Adrenal gland (tissue), 9 donors: ENCODE measurements at regions not wholly inside any gene's neighbourhood (a gene's known extent, or its start where the extent isn't known, plus 50 kb on each side); places are given as distances from the start of the nearest gene placed in this dataset.

Experiments used
- DNase-seq, 7 donors: peaks; one replicate each; pipeline ENCODE4 v3.0.0-alpha.2; 2019 to 2020
- H3K27ac ChIP-seq, 5 donors: fragments of 200-600 bp; sonication (generic) in 4 of 5; 1 replicate in 3 of 5; 2 replicates in 2 of 5; pipeline versions ENCODE4 v1.5.1 to v1.8.0; 2016 to 2020; ENCODE audit warnings: mild to moderate bottlenecking in 1 of 5
- H3K27me3 ChIP-seq: fragments of 200-600 bp; 2 replicates; pipeline ENCODE4 v1.8.0; 2021
- H3K36me3 ChIP-seq, 2 donors: fragments of 200-600 bp; replicated peaks in 1 of 2; 1 replicate in 1 of 2; 2 replicates in 1 of 2; pipeline versions ENCODE4 v1.5.1 to v1.8.0; 2018 to 2022
- H3K4me1 ChIP-seq, 2 donors: fragments of 200-600 bp; replicated peaks in 1 of 2; 1 replicate in 1 of 2; 2 replicates in 1 of 2; pipeline versions ENCODE4 v1.5.1 to v1.8.0; 2018 to 2021
- H3K4me3 ChIP-seq, 4 donors: fragments of 200-600 bp; sonication (generic) in 3 of 4; one replicate each; pipeline ENCODE4 v1.5.1; 2016 to 2018
- H3K9me3 ChIP-seq, 3 donors: fragments of 200-600 bp; sonication (generic) in 1 of 3; replicated peaks in 1 of 3; 1 replicate in 2 of 3; 2 replicates in 1 of 3; pipeline versions ENCODE4 v1.5.1 to v1.8.0; 2016 to 2021
- POLR2A ChIP-seq, 2 donors: fragments of 450-650 bp; IDR thresholded peaks; one replicate each; pipeline ENCODE4 v1.6.1; 2017; ENCODE audit warnings: antibody characterized with exemption in 2 of 2, mild to moderate bottlenecking in 2 of 2, moderate library complexity in 1 of 2
- WGBS, 4 donors: extraction: QIAGEN DNeasy Blood & Tissue Kit in 2 of 4; methylation state at CpG; one replicate each; pipeline versions ENCODE4 v1.1.5 to v1.1.7; 2013 to 2017; 5-methylcytosine and 5-hydroxymethylcytosine counted together
- intact Hi-C, 2 donors: fragments of 100-400 bp; cut with DNase I; formaldehyde crosslinking; loops; one replicate each; pipeline versions ENCODE4 v1.14.1 to v1.15.0; 2022 to 2023
- TF ChIP-seq, protein P1 (sequence below), 6 experiments: fragments of 450-650 bp in 4 of 6; fragments of 200-600 bp in 2 of 6; sonication (generic) in 1 of 6; IDR thresholded peaks; 1 replicate in 5 of 6; 2 replicates in 1 of 6; pipeline versions ENCODE4 v1.5.1 to v1.8.0; 2016 to 2021; ENCODE audit warnings: antibody characterized with exemption in 6 of 6, mild to moderate bottlenecking in 2 of 6, moderate library complexity in 1 of 6
- donor health status: healthy with polysubstance abuse.
- donor health status: Bipolar disorder and iron deficiency.
- donor health status: DM: yes; HTN: yes; CAD: no.
- donor health status: DM: no; HTN: no; CAD: no.
- donor health status: DM: no; HTN: no; CAD: no.

DNA sequence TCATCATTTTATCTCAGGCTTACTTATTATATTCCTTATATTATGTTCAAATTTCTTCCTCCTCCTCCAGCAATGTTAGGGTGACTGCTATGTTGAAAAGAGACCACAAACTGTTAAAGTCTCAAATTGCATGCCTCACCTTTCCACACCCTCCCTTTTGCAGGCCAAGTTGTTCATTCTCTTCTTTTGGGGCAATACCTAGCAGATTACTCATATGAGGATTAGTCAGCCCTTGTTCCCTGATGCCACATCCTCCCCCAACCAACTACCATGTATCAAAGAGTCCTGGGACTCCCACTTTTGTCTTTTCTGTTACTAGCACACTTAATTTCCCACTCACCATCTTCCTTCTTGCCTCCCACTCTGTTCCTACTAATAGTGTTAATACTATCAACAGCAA is 434.7 kb downstream of the BCKDHB start:
- intact Hi-C loops: no loop called here
- no peaks in the 10 kb centered on the region for H3K36me3 ChIP-seq
- no peak for DNase-seq

DNA sequence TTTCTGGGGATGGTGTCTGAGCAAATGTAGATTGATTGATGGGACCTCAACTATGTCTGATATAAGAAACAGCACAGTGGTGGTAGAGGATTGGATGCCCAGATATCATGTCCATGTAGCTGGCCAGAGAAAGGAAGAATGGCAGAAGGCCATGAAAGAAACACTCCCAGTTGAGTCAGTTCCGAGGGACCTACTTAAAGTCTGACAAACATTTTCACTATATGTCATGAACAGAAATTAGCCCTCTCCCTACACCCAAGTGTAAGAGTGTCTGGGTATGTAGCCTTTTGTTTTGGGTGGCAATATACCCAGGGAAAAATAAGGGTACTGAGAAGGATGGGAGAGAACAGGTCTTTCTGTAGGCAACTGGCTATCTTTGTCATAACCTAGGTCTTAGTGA is 434.2 kb downstream of the BCKDHB start:
- intact Hi-C loops: no loop called here
- no peak for DNase-seq
- Histone ChIP-seq H3K27ac (no peak overlapping the region), H3K27me3 (no peaks in the 10 kb centered on the region), H3K4me3 (no peak overlapping the region), H3K9me3 (no peaks in the 10 kb centered on the region), H3K36me3 (no peaks in the 10 kb centered on the region), H3K4me1 (no peaks in the 10 kb centered on the region)
- TF ChIP-seq, protein P1, sequence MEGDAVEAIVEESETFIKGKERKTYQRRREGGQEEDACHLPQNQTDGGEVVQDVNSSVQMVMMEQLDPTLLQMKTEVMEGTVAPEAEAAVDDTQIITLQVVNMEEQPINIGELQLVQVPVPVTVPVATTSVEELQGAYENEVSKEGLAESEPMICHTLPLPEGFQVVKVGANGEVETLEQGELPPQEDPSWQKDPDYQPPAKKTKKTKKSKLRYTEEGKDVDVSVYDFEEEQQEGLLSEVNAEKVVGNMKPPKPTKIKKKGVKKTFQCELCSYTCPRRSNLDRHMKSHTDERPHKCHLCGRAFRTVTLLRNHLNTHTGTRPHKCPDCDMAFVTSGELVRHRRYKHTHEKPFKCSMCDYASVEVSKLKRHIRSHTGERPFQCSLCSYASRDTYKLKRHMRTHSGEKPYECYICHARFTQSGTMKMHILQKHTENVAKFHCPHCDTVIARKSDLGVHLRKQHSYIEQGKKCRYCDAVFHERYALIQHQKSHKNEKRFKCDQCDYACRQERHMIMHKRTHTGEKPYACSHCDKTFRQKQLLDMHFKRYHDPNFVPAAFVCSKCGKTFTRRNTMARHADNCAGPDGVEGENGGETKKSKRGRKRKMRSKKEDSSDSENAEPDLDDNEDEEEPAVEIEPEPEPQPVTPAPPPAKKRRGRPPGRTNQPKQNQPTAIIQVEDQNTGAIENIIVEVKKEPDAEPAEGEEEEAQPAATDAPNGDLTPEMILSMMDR (IDR thresholded peaks at IDR 0.05): no peak
- TF ChIP-seq POLR2A (IDR thresholded peaks at IDR 0.05): no peak
- WGBS, 4 donors: 68 to 90% (median 83%) methylated on average over 1 of the region's 1 CpG

More for the DNA sequence above, 434.7 kb downstream of the BCKDHB start:
- Histone ChIP-seq H3K9me3 (no peaks in the 10 kb centered on the region), H3K27me3 (no peaks in the 10 kb centered on the region), H3K4me1 (no peaks in the 10 kb centered on the region), H3K4me3 (no peak overlapping the region), H3K27ac (no peak overlapping the region)
- TF ChIP-seq POLR2A (IDR thresholded peaks at IDR 0.05): no peak
- TF ChIP-seq, protein P1 (IDR thresholded peaks at IDR 0.05): no peak

DNA sequence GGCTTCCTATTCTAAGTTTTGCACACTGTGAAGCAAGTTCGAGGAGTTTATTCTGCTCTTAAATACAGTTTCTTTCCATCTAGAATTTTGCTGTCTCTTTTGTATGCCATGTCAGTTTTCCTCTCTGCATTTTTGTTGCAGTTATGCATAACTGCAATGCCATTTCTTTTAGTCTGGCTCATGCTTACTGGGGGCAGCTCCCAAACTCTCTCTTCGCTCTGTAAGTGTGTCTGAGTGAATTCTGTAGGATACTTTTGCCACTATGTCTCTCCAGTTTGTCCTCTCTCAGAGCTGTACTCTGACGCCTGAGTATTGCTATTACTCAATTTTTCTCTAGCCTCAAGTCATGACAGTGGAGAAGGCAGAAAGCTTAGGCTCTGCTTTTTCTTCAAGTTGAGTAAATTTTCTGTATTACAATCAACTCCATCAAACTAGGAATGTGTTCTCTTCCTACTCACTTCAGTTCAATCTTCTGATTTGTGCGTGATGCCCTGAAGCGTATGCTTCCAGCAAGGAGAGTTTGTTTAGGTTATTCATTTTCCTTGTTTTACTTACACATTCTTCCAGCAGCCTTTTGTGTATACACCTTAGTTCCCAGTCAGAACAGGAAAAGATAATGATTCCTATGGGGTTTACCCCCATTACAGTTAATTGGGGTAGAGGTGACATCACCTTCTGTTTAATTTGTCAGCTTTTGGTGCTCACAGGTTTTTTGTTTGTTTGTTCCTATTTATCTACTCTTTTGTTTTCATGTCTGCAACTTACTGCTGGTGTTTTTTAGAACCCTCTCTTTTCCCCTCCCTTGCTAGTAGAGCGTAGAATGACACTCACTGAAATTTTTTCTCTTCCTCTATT is 430.9 kb downstream of the BCKDHB start:
- 84 to 91% (median 86%) methylated on average over 6 of the region's 6 CpGs for WGBS, 4 donors
- DNase-seq: no peak
- no peaks in the 10 kb centered on the region for H3K27me3 ChIP-seq
- intact Hi-C loops: no loop called here
- no peak for TF ChIP-seq POLR2A (IDR thresholded peaks at IDR 0.05)
- TF ChIP-seq, protein P1 (IDR thresholded peaks at IDR 0.05): no peak
- no peaks in the 10 kb centered on the region for H3K4me1 ChIP-seq
- no peaks in the 10 kb centered on the region for H3K36me3 ChIP-seq
- H3K27ac ChIP-seq: no peak overlapping the region
- H3K4me3 ChIP-seq: no peak overlapping the region
- H3K9me3 ChIP-seq: no peaks in the 10 kb centered on the region

DNA sequence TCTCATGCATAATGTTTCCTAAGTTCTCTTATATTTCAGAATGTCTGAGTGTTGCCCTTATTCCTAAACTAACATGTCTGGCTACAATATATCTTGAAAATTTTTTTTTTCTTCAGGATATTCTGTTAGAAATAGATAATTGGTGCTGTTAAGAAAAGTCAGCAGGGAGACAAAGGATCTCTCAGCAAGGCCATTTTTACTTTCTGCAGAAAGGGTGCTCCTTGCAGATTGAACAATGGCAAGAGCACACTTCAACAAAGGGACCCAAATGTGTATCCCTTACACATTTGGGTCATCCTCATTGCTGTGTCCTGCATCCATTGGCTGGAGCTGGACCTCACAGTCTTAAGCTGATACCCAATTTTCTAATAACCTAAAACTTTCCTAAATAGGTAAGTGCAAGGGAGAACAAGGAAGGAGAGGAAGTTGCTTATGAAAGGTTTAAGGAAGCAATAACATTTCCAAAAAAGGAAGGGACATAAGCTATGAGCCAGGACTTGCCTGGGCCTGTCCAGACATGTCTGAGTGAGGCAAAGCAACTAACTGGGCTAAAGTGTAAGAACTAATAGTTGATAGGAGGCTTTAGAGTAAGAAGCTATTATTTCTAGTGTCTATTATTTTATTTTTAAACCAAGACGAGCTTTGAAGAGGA is 429.6 kb downstream of the BCKDHB start:
- WGBS, 4 donors: 68 to 81% (median 79%) methylated on average over 1 of the region's 1 CpG
- Histone ChIP-seq H3K4me1 (no peaks in the 10 kb centered on the region), H3K27me3 (no peaks in the 10 kb centered on the region), H3K27ac (no peak overlapping the region), H3K36me3 (no peaks in the 10 kb centered on the region), H3K9me3 (no peaks in the 10 kb centered on the region), H3K4me3 (no peak overlapping the region)
- intact Hi-C loops: no loop called here
- DNase-seq: no peak
- TF ChIP-seq, protein P1 (IDR thresholded peaks at IDR 0.05): no peak
- no peak for TF ChIP-seq POLR2A (IDR thresholded peaks at IDR 0.05)
